Calu3 (cell line): ENCODE measurements at regions not wholly inside any gene's neighbourhood (a gene's known extent, or its start where the extent isn't known, plus 50 kb on each side); places are given as distances from the start of the nearest gene placed in this dataset.
A peak's percentile ranks its signal among the peaks of the same experiment; 100 is the strongest.

ENCODE experiments used
- BruUV-seq: library from RNA; stranded (reverse); fragments of 400-500 nt; replicated peaks from 2 replicates; lab custom pipeline; 2021; lab: Mats Ljungman, UMichigan
- CTCF ChIA-PET: fragments of 300-600 bp; sonication (Branson Sonifier 250); formaldehyde crosslinking; loops from one replicate; lab custom pipeline; 2022; ENCODE audit warnings: antibody characterized with exemption; lab: Charles Lee
- DNase-seq: peaks from one replicate; pipeline ENCODE4 v3.0.0; 2022
- H3K27ac Mint-ChIP-seq: one replicate; pipeline ENCODE4 v1.8.0; 2022; ENCODE audit warnings: mixed read lengths; ENCODE audit not compliant: unreplicated experiment
- H3K27me3 Mint-ChIP-seq: one replicate; pipeline ENCODE4 v1.8.0; 2022; ENCODE audit warnings: mixed read lengths; ENCODE audit not compliant: unreplicated experiment
- H3K36me3 Mint-ChIP-seq: one replicate; pipeline ENCODE4 v1.8.0; 2022; ENCODE audit warnings: mild to moderate bottlenecking, moderate library complexity, mixed read lengths; ENCODE audit not compliant: insufficient read depth, unreplicated experiment
- H3K4me1 Mint-ChIP-seq: one replicate; pipeline ENCODE4 v1.8.0; 2022; ENCODE audit warnings: mild to moderate bottlenecking, low read depth, mixed read lengths; ENCODE audit not compliant: unreplicated experiment
- H3K4me3 Mint-ChIP-seq: one replicate; pipeline ENCODE4 v1.8.0; 2022; ENCODE audit warnings: mild to moderate bottlenecking, low read depth, moderate library complexity, mixed read lengths; ENCODE audit not compliant: unreplicated experiment
- H3K9me3 Mint-ChIP-seq: one replicate; pipeline ENCODE4 v1.8.0; 2022; ENCODE audit warnings: low read depth, mixed read lengths; ENCODE audit not compliant: unreplicated experiment
- intact Hi-C: fragments of 100-400 bp; cut with micrococcal nuclease; formaldehyde crosslinking; loops from one replicate; pipeline ENCODE4 v1.10.0; 2022; ENCODE audit not compliant: unreplicated experiment
- TF ChIP-seq, protein P1 (sequence below): fragments of 200-600 bp; IDR thresholded peaks from one replicate; pipeline ENCODE4 v1.8.0; 2022; ENCODE audit warnings: antibody characterized with exemption; ENCODE audit not compliant: unreplicated experiment

DNA sequence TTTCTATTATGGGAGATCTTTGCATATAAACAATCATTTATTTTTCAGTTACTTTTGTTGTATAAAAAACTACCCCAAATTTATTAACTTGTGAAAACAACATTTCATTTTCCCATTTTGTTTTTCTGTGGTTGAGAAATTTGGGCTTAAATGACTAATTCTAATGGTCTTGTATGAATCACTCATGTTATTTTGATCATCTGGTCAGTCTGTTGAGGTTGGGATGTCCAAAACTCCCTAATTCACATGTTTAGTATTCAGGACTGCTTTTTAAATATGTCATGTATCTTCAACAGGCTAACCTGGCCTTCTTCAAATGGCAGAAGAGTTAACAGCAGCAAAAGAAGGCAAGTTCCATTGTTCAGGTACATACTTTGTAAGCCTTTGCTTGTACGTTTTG lies 788.1 kb downstream of the TRIB2 start:
- Mint-ChIP-seq H3K27me3 (no peaks in the 10 kb centered on the region), H3K27ac (no peak overlapping the region), H3K36me3 (no peaks in the 10 kb centered on the region), H3K4me1 (no peaks in the 10 kb centered on the region), H3K9me3 (no peaks in the 10 kb centered on the region), H3K4me3 (no peak overlapping the region)
- intact Hi-C loops, result no loop called here
- no TSS peak for BruUV-seq
- DNase-seq, result no peak
- TF ChIP-seq, protein P1, sequence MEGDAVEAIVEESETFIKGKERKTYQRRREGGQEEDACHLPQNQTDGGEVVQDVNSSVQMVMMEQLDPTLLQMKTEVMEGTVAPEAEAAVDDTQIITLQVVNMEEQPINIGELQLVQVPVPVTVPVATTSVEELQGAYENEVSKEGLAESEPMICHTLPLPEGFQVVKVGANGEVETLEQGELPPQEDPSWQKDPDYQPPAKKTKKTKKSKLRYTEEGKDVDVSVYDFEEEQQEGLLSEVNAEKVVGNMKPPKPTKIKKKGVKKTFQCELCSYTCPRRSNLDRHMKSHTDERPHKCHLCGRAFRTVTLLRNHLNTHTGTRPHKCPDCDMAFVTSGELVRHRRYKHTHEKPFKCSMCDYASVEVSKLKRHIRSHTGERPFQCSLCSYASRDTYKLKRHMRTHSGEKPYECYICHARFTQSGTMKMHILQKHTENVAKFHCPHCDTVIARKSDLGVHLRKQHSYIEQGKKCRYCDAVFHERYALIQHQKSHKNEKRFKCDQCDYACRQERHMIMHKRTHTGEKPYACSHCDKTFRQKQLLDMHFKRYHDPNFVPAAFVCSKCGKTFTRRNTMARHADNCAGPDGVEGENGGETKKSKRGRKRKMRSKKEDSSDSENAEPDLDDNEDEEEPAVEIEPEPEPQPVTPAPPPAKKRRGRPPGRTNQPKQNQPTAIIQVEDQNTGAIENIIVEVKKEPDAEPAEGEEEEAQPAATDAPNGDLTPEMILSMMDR, result no peak
- CTCF ChIA-PET, result no interaction called here

GRCh38 chr2:13508671-13509070 lies 791.9 kb downstream of the TRIB2 start:
- Mint-ChIP-seq H3K4me1 (no peaks in the 10 kb centered on the region), H3K27ac (no peak overlapping the region), H3K9me3 (no peaks in the 10 kb centered on the region), H3K36me3 (no peaks in the 10 kb centered on the region), H3K27me3 (no peaks in the 10 kb centered on the region), H3K4me3 (no peak overlapping the region)
- CTCF ChIA-PET, result no interaction called here
- DNase-seq, result no peak
- no TSS peak for BruUV-seq
- TF ChIP-seq, protein P1, result no peak
- intact Hi-C loops, result no loop called here

DNA sequence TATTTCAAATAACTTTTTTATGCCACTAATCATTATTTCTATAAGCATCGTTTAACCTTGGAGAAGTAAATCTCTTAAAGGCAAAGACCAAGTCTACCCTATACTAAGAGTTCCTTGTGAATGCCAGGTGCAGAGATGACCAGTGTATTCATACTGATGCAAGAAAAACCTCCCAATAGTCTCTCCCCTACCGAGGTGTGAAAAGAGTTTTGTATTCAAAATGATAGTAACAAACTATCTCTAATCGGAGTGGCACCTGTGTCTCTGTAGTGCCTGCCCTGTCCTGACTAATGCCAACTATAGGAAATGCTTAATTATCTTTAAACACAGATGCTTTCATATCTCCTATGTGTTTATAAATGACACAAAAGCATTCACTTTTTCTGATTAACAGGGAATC lies 798.5 kb downstream of the TRIB2 start:
- no TSS peak for BruUV-seq
- Mint-ChIP-seq H3K9me3 (no peaks in the 10 kb centered on the region), H3K4me1 (peaks cover 15% of the 10 kb centered on the region), H3K4me3 (no peak overlapping the region), H3K27me3 (no peaks in the 10 kb centered on the region), H3K36me3 (peaks cover 6% of the 10 kb centered on the region), H3K27ac (no peak overlapping the region)
- no peak for DNase-seq
- TF ChIP-seq, protein P1, result no peak
- intact Hi-C loops, result no loop called here
- CTCF ChIA-PET, result no interaction called here

GRCh38 chr2:13522096-13522495 lies 805.4 kb downstream of the TRIB2 start:
- H3K9me3 Mint-ChIP-seq, result no peaks in the 10 kb centered on the region
- H3K4me1 Mint-ChIP-seq, result peaks cover 40% of the 10 kb centered on the region
- peak overlapping the region; percentile 54 for H3K4me3 Mint-ChIP-seq
- H3K27me3 Mint-ChIP-seq, result no peaks in the 10 kb centered on the region
- CTCF ChIA-PET, result no interaction called here
- no TSS peak for BruUV-seq
- intact Hi-C loops, result loop anchor here (10.0 kb wide), 2 partner anchors 297 to 763 kb away; no protein-coding TSS in a partner anchor
- H3K27ac Mint-ChIP-seq, result peak overlapping the region; percentile 79
- TF ChIP-seq, protein P1, result no peak
- no peak for DNase-seq
- peaks cover 10% of the 10 kb centered on the region for H3K36me3 Mint-ChIP-seq
